H9 (cell line): ENCODE measurements at regions not wholly inside any gene's neighbourhood (a gene's known extent, or its start where the extent isn't known, plus 50 kb on each side); places are given as distances from the start of the nearest gene placed in this dataset.

Source experiments
- DNase-seq: peaks from one replicate; pipeline ENCODE4 v3.0.0-alpha.2; 2017
- H2AFZ ChIP-seq: one replicate; pipeline ENCODE4 v1.6.1; 2013; ENCODE audit warnings: mild to moderate bottlenecking, low read length, control low read depth, moderate library complexity
- H2AK5ac ChIP-seq: 2 replicates; pipeline ENCODE4 v1.6.1; 2013; ENCODE audit warnings: low read length, control low read depth, mixed read lengths; ENCODE audit not compliant: insufficient read length
- H2BK120ac ChIP-seq: one replicate; pipeline ENCODE4 v1.6.1; 2013; ENCODE audit warnings: low read depth, mild to moderate bottlenecking, low read length, control low read depth, inconsistent platforms; ENCODE audit not compliant: poor library complexity, severe bottlenecking
- H2BK12ac ChIP-seq: 2 replicates; pipeline ENCODE4 v1.6.1; 2013; ENCODE audit warnings: low read length, control low read depth, mixed read lengths, low read depth; ENCODE audit not compliant: insufficient read length
- H2BK15ac ChIP-seq: 2 replicates; pipeline ENCODE4 v1.6.1; 2013; ENCODE audit warnings: low read depth, low read length, control low read depth
- H2BK20ac ChIP-seq: one replicate; pipeline ENCODE4 v1.6.1; 2013; ENCODE audit warnings: low read depth, mild to moderate bottlenecking, low read length, control low read depth, inconsistent platforms; ENCODE audit not compliant: poor library complexity, severe bottlenecking
- H2BK5ac ChIP-seq: 2 replicates; pipeline ENCODE4 v1.6.1; 2013; ENCODE audit warnings: low read length, control low read depth, mixed read lengths; ENCODE audit not compliant: insufficient read length
- H3K14ac ChIP-seq: 2 replicates; pipeline ENCODE4 v1.6.1; 2013; ENCODE audit warnings: low read length, control low read depth; ENCODE audit not compliant: insufficient read depth
- H3K18ac ChIP-seq: 2 replicates; pipeline ENCODE4 v1.6.1; 2013; ENCODE audit warnings: low read depth, mild to moderate bottlenecking, mixed read lengths, low read length, control low read depth; ENCODE audit not compliant: insufficient read length
- H3K23ac ChIP-seq: 2 replicates; pipeline ENCODE4 v1.6.1; 2013; ENCODE audit warnings: low read length, control low read depth, mixed read lengths, low read depth; ENCODE audit not compliant: insufficient read length
- H3K23me2 ChIP-seq: 2 replicates; pipeline ENCODE4 v1.6.1; 2013; ENCODE audit warnings: low read depth, mild to moderate bottlenecking, mixed read lengths, low read length, control low read depth; ENCODE audit not compliant: insufficient read length, poor library complexity, severe bottlenecking
- H3K27ac ChIP-seq: 2 replicates; pipeline ENCODE4 v1.5.1; 2013; ENCODE audit warnings: low read length, control low read depth, mixed read lengths, low read depth; ENCODE audit not compliant: insufficient read length
- H3K27me3 ChIP-seq: 2 replicates; pipeline ENCODE4 v1.6.1; 2013; ENCODE audit warnings: low read length, control low read depth, inconsistent platforms; ENCODE audit not compliant: insufficient read depth
- H3K4ac ChIP-seq: 2 replicates; pipeline ENCODE4 v1.6.1; 2013; ENCODE audit warnings: low read depth, mild to moderate bottlenecking, control low read depth, inconsistent platforms, low read length, moderate library complexity
- H3K4me1 ChIP-seq: 2 replicates; pipeline ENCODE4 v1.6.1; 2013; ENCODE audit warnings: low read length, control low read depth, inconsistent platforms; ENCODE audit not compliant: insufficient read depth
- H3K4me2 ChIP-seq: 2 replicates; pipeline ENCODE4 v1.6.1; 2013; ENCODE audit warnings: low read length, control low read depth, mixed read lengths; ENCODE audit not compliant: insufficient read length, insufficient read depth
- H3K56ac ChIP-seq: 2 replicates; pipeline ENCODE4 v1.6.1; 2013; ENCODE audit warnings: low read depth, mild to moderate bottlenecking, mixed read lengths, low read length, control low read depth; ENCODE audit not compliant: insufficient read length
- H3K79me1 ChIP-seq: 2 replicates; pipeline ENCODE4 v1.6.1; 2013; ENCODE audit warnings: low read depth, mild to moderate bottlenecking, moderate library complexity, low read length, control low read depth, inconsistent platforms; ENCODE audit not compliant: insufficient read depth, poor library complexity, severe bottlenecking
- H3K79me2 ChIP-seq: 2 replicates; pipeline ENCODE4 v1.6.1; 2013; ENCODE audit warnings: low read length, control low read depth, inconsistent platforms; ENCODE audit not compliant: insufficient read depth
- H3K9ac ChIP-seq: 2 replicates; pipeline ENCODE4 v1.6.1; 2013; ENCODE audit warnings: low read length, control low read depth, mixed read lengths; ENCODE audit not compliant: insufficient read length; ENCODE audit errors: extremely low read depth
- H3K9me3 ChIP-seq: one replicate; pipeline ENCODE4 v1.6.1; 2013; ENCODE audit warnings: low read depth, low read length, inconsistent platforms; ENCODE audit not compliant: control insufficient read depth
- H3T11ph ChIP-seq: one replicate; pipeline ENCODE4 v1.6.1; 2013; ENCODE audit warnings: mild to moderate bottlenecking, low read length, control low read depth, inconsistent platforms
- H4K20me1 ChIP-seq: one replicate; pipeline ENCODE4 v1.6.1; 2013; ENCODE audit not compliant: control insufficient read depth, insufficient read length, insufficient read depth
- H4K5ac ChIP-seq: 2 replicates; pipeline ENCODE4 v1.6.1; 2013; ENCODE audit warnings: low read depth, mild to moderate bottlenecking, mixed read lengths, low read length, control low read depth; ENCODE audit not compliant: insufficient read length
- H4K8ac ChIP-seq: replicated peaks from 2 replicates; pipeline ENCODE4 v1.6.1; 2013; ENCODE audit warnings: low read length, control low read depth, mixed read lengths, low read depth; ENCODE audit not compliant: insufficient read length
- H4K91ac ChIP-seq: 2 replicates; pipeline ENCODE4 v1.6.1; 2013; ENCODE audit warnings: low read depth, mild to moderate bottlenecking, moderate library complexity, mixed read lengths, low read length, control low read depth; ENCODE audit not compliant: insufficient read length
- H3K27ac Mint-ChIP-seq, 3 experiments: 2 replicates in 2 of 3; 3 replicates in 1 of 3; pipeline ENCODE4 v1.8.0; 2020 to 2021; ENCODE audit warnings: mixed read lengths in 3 of 3, mild to moderate bottlenecking in 1 of 3, moderate library complexity in 1 of 3
- H3K27me3 Mint-ChIP-seq: 2 replicates; pipeline ENCODE4 v1.8.0; 2021; ENCODE audit warnings: low read depth, mild to moderate bottlenecking, moderate library complexity, mixed read lengths
- H3K36me3 Mint-ChIP-seq, 3 experiments: 2 replicates in 2 of 3; 3 replicates in 1 of 3; pipeline ENCODE4 v1.8.0; 2020 to 2021; ENCODE audit warnings: low read depth in 3 of 3, mixed read lengths in 3 of 3; ENCODE audit not compliant: insufficient read depth in 1 of 3
- H3K4me1 Mint-ChIP-seq, 2 experiments: 2 replicates each; pipeline ENCODE4 v1.8.0; 2020; ENCODE audit warnings: mixed read lengths in 2 of 2
- H3K4me3 Mint-ChIP-seq, 2 experiments: 2 replicates in 1 of 2; 3 replicates in 1 of 2; pipeline ENCODE4 v1.8.0; 2020 to 2021; ENCODE audit warnings: mild to moderate bottlenecking in 2 of 2, mixed read lengths in 2 of 2, moderate library complexity in 1 of 2
- H3K9me3 Mint-ChIP-seq, 2 experiments: 2 replicates in 1 of 2; 3 replicates in 1 of 2; pipeline ENCODE4 v1.8.0; 2020; ENCODE audit warnings: mild to moderate bottlenecking in 2 of 2, mixed read lengths in 2 of 2, moderate library complexity in 1 of 2
- CTCF ChIP-seq: fragments of 200-600 bp; sonication (generic); conservative IDR thresholded peaks from 3 replicates; pipeline ENCODE4 v1.8.0; 2021; ENCODE audit warnings: antibody characterized with exemption, mild to moderate bottlenecking
- WGBS: extraction: QIAGEN DNeasy Blood & Tissue Kit; methylation state at CpG from one replicate; pipeline ENCODE4 v1.1.7; 2013; ENCODE audit warnings: missing lambda C conversion rate, low lambda C conversion rate, mixed read lengths; ENCODE audit not compliant: insufficient read length; ENCODE audit errors: extremely low coverage; 5-methylcytosine and 5-hydroxymethylcytosine counted together

GRCh38 chr4:3701736-3702560, 64.2 kb upstream of the ADRA2C start:
- H3K18ac ChIP-seq = no peak overlapping the region
- H3T11ph ChIP-seq = no peak overlapping the region
- no peaks in the 10 kb centered on the region for H3K4me1 ChIP-seq
- H3K4me2 ChIP-seq = no peak overlapping the region
- H3K9ac ChIP-seq = no peak overlapping the region
- Mint-ChIP-seq H3K27ac (no peak overlapping the region), H3K27me3 (peaks cover 42% of the 10 kb centered on the region), H3K9me3 (peaks cover 7 to 9% of the 10 kb centered on the region in 2 experiments; a peak in 4 of 5 replicates), H3K4me3 (no peak overlapping the region), H3K36me3 (peaks cover 0 to 6% (median 2%) of the 10 kb centered on the region in 3 experiments; a peak in 5 of 7 replicates), H3K4me1 (peaks cover 7 to 25% of the 10 kb centered on the region in 2 experiments)
- no peak overlapping the region for H3K14ac ChIP-seq
- peaks cover 6% of the 10 kb centered on the region for H3K9me3 ChIP-seq
- no peak; the same call in 2 of the 3 replicates for TF ChIP-seq CTCF
- no peak overlapping the region for H2AFZ ChIP-seq
- H3K56ac ChIP-seq = no peak overlapping the region
- H3K23ac ChIP-seq = no peak overlapping the region
- H3K27me3 ChIP-seq = no peaks in the 10 kb centered on the region
- DNase-seq = no peak
- no peaks in the 10 kb centered on the region for H3K79me2 ChIP-seq
- no peak overlapping the region for H2BK5ac ChIP-seq
- H2BK20ac ChIP-seq = no peak overlapping the region
- H4K20me1 ChIP-seq = no peaks in the 10 kb centered on the region
- no peak overlapping the region for H2AK5ac ChIP-seq
- H4K8ac ChIP-seq = no peak overlapping the region
- H3K27ac ChIP-seq = no peak overlapping the region
- H4K5ac ChIP-seq = no peak overlapping the region
- no peaks in the 10 kb centered on the region for H3K79me1 ChIP-seq
- no peak overlapping the region for H4K91ac ChIP-seq
- H3K4ac ChIP-seq = no peak overlapping the region
- H2BK12ac ChIP-seq = no peak overlapping the region
- no peak overlapping the region for H2BK120ac ChIP-seq
- no CpG with 5 or more reads among the region's 29 CpGs for WGBS
- H3K23me2 ChIP-seq = no peaks in the 10 kb centered on the region
- H2BK15ac ChIP-seq = no peak overlapping the region
